ENCODE measurements at regions not wholly inside any gene's neighbourhood (a gene's known extent, or its start where the extent isn't known, plus 50 kb on each side); places are given as distances from the start of the nearest gene placed in this dataset.
A peak's percentile ranks its signal among the peaks of the same experiment; 100 is the strongest.

DNA sequence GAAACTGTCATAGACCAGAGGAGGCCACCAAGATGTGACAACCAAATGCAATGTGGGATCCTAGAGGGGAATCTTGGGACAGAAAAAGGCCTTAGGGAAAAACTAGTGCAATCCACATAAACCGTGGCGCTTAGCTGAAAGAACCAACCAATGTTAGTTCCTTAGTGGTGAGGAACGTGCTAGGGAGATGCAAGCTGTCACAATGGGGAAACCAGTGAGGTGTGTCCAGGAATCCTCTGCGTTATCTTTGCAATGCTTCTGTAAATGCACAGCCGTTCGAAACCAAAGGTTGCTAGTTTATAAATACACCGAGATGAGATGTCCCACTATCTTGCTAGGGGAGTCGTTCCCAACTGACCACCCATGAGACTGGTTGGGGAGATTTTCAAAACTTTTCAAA, 157.0 kb upstream of the ID2 start:
- H3K4me3 ChIP-seq (ENCODE audit: low read depth in 1 of 2, low read length in 2 of 2): no peak overlapping the region
- no peaks in the 10 kb centered on the region for H3K9me3 ChIP-seq (ENCODE audit: control insufficient read depth in 1 of 2, low read length in 2 of 2)
- H3K4me1 ChIP-seq (ENCODE audit: control insufficient read depth in 1 of 2, insufficient read depth in 2 of 2, low read length in 2 of 2): peaks cover 8 to 12% of the 10 kb centered on the region in 2 donors
- H3K27me3 ChIP-seq (ENCODE audit: low read depth, low read length): no peaks in the 10 kb centered on the region
- H3K27ac ChIP-seq (ENCODE audit: low read length): no peak overlapping the region
- no peaks in the 10 kb centered on the region for H3K36me3 ChIP-seq (ENCODE audit: control insufficient read depth in 1 of 2, insufficient read depth in 2 of 2, low read length in 2 of 2)

DNA sequence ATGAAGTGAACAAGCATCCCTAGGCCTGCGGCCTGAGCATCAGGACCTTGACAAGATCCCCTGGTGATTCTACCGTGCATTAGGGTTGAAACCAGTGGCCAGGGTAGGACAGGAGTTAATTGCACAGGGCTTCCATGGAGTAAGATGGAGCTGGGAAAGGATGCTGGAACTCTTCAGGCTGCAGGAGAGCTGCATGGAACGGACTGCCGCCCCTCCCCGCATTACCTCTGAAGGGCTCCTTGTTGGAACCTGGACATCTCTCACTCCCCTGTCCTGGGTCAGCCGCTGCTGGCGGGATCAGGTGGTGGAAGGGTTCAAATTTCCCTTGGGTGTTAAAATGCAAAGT, 156.6 kb upstream of the ID2 start:
- peaks cover 8 to 12% of the 10 kb centered on the region in 2 donors for H3K4me1 ChIP-seq (ENCODE audit: control insufficient read depth in 1 of 2, insufficient read depth in 2 of 2, low read length in 2 of 2)
- no peak overlapping the region for H3K27ac ChIP-seq (ENCODE audit: low read length)
- no peaks in the 10 kb centered on the region for H3K9me3 ChIP-seq (ENCODE audit: control insufficient read depth in 1 of 2, low read length in 2 of 2)
- H3K36me3 ChIP-seq (ENCODE audit: control insufficient read depth in 1 of 2, insufficient read depth in 2 of 2, low read length in 2 of 2): no peaks in the 10 kb centered on the region
- no peak overlapping the region for H3K4me3 ChIP-seq (ENCODE audit: low read depth in 1 of 2, low read length in 2 of 2)
- no peaks in the 10 kb centered on the region for H3K27me3 ChIP-seq (ENCODE audit: low read depth, low read length)

DNA sequence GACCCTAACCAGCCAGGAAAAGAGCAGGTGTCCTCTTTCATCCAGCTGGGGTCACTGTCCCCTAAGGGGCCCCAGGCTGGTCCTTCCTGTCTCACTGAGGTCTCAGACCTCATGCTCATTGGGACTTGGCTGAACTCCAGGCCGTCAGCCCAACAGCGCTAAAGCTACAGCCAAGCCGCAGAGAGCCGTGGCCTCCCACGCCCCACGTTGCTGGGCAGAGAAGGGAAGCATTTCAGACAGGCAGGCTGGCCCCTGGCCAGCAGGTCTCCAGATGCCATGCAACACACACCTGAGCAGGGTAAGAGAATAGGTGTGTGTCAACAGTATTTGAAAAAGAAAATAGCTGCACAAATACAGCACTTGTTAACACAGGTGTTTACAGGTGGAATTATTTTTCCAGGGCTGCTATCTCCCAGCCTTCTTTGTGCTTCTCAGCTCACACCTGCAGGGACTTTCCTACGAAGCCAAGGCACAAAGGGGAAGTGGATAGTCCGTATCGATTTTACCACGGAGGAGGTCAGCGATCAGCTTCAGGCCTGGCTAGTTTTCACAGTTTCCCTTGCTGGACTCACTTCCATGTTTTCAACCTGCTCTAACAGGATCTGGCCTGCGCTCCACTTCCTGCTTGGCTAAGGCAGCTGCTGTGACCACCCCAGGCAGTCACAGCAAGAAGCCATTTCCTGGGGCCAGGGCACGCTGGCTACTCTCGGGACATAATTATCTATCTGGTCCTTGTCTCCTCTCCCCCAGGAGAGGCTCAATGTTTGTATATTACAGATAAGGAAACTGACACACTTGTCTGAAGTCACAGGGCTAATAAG, 156.1 kb upstream of the ID2 start:
- H3K4me3 ChIP-seq (ENCODE audit: low read depth in 1 of 2, low read length in 2 of 2): no peak overlapping the region
- no peaks in the 10 kb centered on the region for H3K27me3 ChIP-seq (ENCODE audit: low read depth, low read length)
- no peaks in the 10 kb centered on the region for H3K9me3 ChIP-seq (ENCODE audit: control insufficient read depth in 1 of 2, low read length in 2 of 2)
- H3K27ac ChIP-seq (ENCODE audit: low read length): peak overlapping the region; percentile 4
- H3K36me3 ChIP-seq (ENCODE audit: control insufficient read depth in 1 of 2, insufficient read depth in 2 of 2, low read length in 2 of 2): no peaks in the 10 kb centered on the region
- H3K4me1 ChIP-seq (ENCODE audit: control insufficient read depth in 1 of 2, insufficient read depth in 2 of 2, low read length in 2 of 2): peaks cover 8 to 12% of the 10 kb centered on the region in 2 donors

DNA sequence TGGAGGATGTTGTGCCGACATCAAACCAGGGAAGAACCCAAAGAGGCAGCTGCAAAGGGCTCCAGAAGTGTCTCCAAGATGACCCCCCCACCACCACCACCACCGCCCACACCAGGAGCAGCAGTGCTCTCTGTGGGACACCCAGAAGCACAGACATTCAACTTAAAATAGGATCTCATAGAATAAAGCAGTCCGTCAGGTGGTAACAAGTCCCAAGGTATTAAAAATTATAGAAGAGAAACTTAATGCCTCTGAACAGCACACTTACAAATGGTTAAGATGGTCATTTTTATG, 155.5 kb upstream of the ID2 start:
- Histone ChIP-seq H3K4me3 (ENCODE audit: low read depth in 1 of 2, low read length in 2 of 2) (no peak overlapping the region), H3K27me3 (ENCODE audit: low read depth, low read length) (no peaks in the 10 kb centered on the region), H3K27ac (ENCODE audit: low read length) (peak overlapping the region; percentile 4), H3K9me3 (ENCODE audit: control insufficient read depth in 1 of 2, low read length in 2 of 2) (peaks cover 0 to 2% of the 10 kb centered on the region in 2 donors), H3K4me1 (ENCODE audit: control insufficient read depth in 1 of 2, insufficient read depth in 2 of 2, low read length in 2 of 2) (peaks cover 8 to 12% of the 10 kb centered on the region in 2 donors), H3K36me3 (ENCODE audit: control insufficient read depth in 1 of 2, insufficient read depth in 2 of 2, low read length in 2 of 2) (no peaks in the 10 kb centered on the region)

DNA sequence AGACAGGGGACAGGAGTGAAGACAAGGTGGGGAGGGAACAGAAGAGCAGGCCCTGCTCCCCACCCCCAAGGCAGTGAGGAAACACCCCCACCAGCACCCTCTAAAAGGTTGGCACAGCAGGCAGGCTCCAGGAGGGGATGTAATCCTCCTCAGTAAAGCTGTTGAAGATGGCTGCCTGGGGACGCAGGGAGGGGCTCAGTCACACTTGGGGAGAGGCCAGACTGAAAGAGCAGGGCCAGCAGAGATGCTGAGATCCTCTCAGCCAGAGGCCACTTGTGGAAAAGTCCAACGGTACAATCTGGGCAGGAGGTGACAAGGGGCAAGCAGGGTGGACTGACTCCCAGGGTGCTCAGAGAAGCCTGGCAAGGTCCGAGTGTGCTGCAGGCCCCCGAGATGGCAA, 154.8 kb upstream of the ID2 start:
- Histone ChIP-seq H3K4me1 (ENCODE audit: control insufficient read depth in 1 of 2, insufficient read depth in 2 of 2, low read length in 2 of 2) (peaks cover 8 to 12% of the 10 kb centered on the region in 2 donors), H3K27me3 (ENCODE audit: low read depth, low read length) (no peaks in the 10 kb centered on the region), H3K9me3 (ENCODE audit: control insufficient read depth in 1 of 2, low read length in 2 of 2) (peaks cover 0 to 6% of the 10 kb centered on the region in 2 donors), H3K4me3 (ENCODE audit: low read depth in 1 of 2, low read length in 2 of 2) (no peak overlapping the region), H3K36me3 (ENCODE audit: control insufficient read depth in 1 of 2, insufficient read depth in 2 of 2, low read length in 2 of 2) (no peaks in the 10 kb centered on the region), H3K27ac (ENCODE audit: low read length) (no peak overlapping the region)

DNA sequence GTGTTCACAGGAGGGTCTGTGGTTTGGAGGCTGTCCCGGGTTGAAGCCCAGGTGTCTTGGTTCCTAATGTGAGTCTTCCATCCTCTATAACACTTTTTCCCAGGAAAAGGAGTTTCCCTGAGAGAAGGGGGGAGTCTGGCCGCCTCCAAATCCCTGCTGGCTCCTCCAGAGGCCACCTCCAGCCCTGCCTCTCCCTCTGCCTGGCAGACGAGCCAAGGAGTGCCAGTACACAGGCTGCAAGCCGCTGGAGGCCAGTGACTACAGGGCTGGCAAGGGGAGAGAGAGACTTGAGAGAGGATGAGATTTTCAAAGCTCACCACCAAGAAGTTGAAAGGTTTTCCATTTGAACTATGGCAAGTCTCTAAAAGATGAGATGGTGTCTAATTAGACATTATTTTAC, 154.2 kb upstream of the ID2 start:
- H3K9me3 ChIP-seq (ENCODE audit: control insufficient read depth in 1 of 2, low read length in 2 of 2): peaks cover 0 to 6% of the 10 kb centered on the region in 2 donors
- H3K27ac ChIP-seq (ENCODE audit: low read length): no peak overlapping the region
- peaks cover 8 to 12% of the 10 kb centered on the region in 2 donors for H3K4me1 ChIP-seq (ENCODE audit: control insufficient read depth in 1 of 2, insufficient read depth in 2 of 2, low read length in 2 of 2)
- no peaks in the 10 kb centered on the region for H3K27me3 ChIP-seq (ENCODE audit: low read depth, low read length)
- no peak overlapping the region for H3K4me3 ChIP-seq (ENCODE audit: low read depth in 1 of 2, low read length in 2 of 2)
- no peaks in the 10 kb centered on the region for H3K36me3 ChIP-seq (ENCODE audit: control insufficient read depth in 1 of 2, insufficient read depth in 2 of 2, low read length in 2 of 2)

DNA sequence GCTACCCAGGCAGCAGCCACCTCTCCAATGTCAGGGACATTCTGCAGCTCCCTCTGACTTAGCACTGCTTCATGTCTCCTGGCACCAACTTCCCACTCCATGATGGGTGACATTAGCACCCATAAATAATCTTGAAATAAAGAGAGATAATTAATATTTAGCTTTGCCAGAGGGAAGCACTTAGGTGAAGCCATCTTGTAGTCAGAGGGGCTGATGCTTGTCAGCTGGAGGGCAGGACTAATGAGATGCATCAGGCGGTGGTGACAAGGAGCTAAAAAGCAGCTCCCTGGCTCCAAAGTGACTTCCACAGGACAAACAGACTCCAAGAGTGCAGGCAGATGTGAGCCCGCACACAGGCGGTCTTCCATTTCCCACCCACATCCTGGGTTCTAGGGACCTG, 153.0 kb upstream of the ID2 start:
- peaks cover 0 to 6% of the 10 kb centered on the region in 2 donors for H3K9me3 ChIP-seq (ENCODE audit: control insufficient read depth in 1 of 2, low read length in 2 of 2)
- no peaks in the 10 kb centered on the region for H3K27me3 ChIP-seq (ENCODE audit: low read depth, low read length)
- no peak overlapping the region for H3K27ac ChIP-seq (ENCODE audit: low read length)
- H3K4me1 ChIP-seq (ENCODE audit: control insufficient read depth in 1 of 2, insufficient read depth in 2 of 2, low read length in 2 of 2): peaks cover 8 to 12% of the 10 kb centered on the region in 2 donors
- no peaks in the 10 kb centered on the region for H3K36me3 ChIP-seq (ENCODE audit: control insufficient read depth in 1 of 2, insufficient read depth in 2 of 2, low read length in 2 of 2)
- H3K4me3 ChIP-seq (ENCODE audit: low read depth in 1 of 2, low read length in 2 of 2): no peak overlapping the region

DNA sequence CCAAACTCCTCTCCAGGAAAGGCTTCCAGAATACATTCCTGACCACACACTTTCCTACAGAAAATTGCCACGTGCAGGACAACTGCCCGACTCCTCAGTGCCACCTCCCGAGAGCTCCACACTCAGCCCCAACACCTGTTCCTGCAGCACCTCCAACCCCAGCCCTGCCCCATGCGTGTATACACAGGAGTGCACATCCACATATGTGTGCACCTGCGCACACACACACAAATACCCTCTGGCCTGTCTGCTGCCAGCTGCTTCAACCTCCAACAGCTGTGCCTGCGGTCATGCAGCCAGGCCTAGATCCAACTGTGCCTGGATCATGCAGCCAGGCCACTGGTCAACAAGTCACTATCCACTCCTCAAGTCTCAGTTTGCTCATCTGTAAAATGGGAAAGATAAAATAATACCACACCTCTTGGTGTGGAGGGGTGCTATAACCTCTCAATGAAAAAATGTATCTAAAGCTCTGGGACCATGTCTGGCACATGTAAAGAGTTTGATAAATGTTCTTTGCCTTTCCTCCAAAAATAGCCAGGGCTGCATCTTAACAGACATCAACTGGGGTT, 152.1 kb upstream of the ID2 start:
- no peak overlapping the region for H3K27ac ChIP-seq (ENCODE audit: low read length)
- no peaks in the 10 kb centered on the region for H3K27me3 ChIP-seq (ENCODE audit: low read depth, low read length)
- peaks cover 0 to 6% of the 10 kb centered on the region in 2 donors for H3K9me3 ChIP-seq (ENCODE audit: control insufficient read depth in 1 of 2, low read length in 2 of 2)

DNA sequence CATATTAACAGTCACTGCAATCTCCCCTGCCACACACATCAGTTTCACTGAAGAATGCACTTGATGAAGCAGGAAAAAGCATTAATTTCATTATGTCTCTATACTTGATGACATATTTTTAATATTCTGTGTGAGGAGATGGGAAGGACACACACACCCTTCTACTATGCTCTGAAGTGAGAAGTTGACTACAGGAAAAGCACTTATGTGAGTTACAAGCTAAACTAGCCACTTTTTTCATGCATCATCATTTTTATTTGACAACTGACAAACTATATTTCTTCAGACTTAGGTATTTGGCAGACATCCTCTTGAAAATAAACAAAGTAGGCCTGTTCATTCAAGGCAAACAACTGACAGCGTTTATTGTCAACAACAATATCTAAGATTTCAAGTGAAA, 150.4 kb upstream of the ID2 start:
- Histone ChIP-seq H3K36me3 (ENCODE audit: control insufficient read depth in 1 of 2, insufficient read depth in 2 of 2, low read length in 2 of 2) (no peaks in the 10 kb centered on the region), H3K9me3 (ENCODE audit: control insufficient read depth in 1 of 2, low read length in 2 of 2) (peaks cover 0 to 6% of the 10 kb centered on the region in 2 donors), H3K4me3 (ENCODE audit: low read depth in 1 of 2, low read length in 2 of 2) (no peak overlapping the region), H3K27me3 (ENCODE audit: low read depth, low read length) (no peaks in the 10 kb centered on the region), H3K27ac (ENCODE audit: low read length) (no peak overlapping the region), H3K4me1 (ENCODE audit: control insufficient read depth in 1 of 2, insufficient read depth in 2 of 2, low read length in 2 of 2) (peaks cover 12% of the 10 kb centered on the region in 2 donors)

More for the DNA sequence above, 152.1 kb upstream of the ID2 start:
- H3K4me1 ChIP-seq (ENCODE audit: control insufficient read depth in 1 of 2, insufficient read depth in 2 of 2, low read length in 2 of 2): peaks cover 9 to 12% of the 10 kb centered on the region in 2 donors
- no peak overlapping the region for H3K4me3 ChIP-seq (ENCODE audit: low read depth in 1 of 2, low read length in 2 of 2)
- H3K36me3 ChIP-seq (ENCODE audit: control insufficient read depth in 1 of 2, insufficient read depth in 2 of 2, low read length in 2 of 2): no peaks in the 10 kb centered on the region

DNA sequence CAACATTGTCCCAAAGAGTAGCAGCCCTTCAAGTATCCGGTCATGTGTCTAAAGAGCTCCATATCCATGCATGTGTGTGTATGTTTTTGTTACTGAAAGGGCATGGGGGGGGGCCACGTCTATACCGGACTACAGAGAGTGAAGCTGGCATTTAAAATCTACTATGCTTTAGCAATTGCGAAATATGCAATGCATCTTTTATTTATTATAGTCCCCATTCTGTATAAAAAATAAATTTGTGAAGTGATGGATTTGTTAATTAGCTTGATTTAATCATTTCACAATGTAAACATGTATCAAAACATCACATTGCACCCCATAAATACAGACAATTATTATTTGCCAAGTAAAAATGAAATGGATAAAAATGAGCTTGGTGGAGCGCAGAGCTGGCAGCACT, 149.4 kb upstream of the ID2 start:
- Histone ChIP-seq H3K27ac (ENCODE audit: low read length) (no peak overlapping the region), H3K4me3 (ENCODE audit: low read depth in 1 of 2, low read length in 2 of 2) (no peak overlapping the region), H3K4me1 (ENCODE audit: control insufficient read depth in 1 of 2, insufficient read depth in 2 of 2, low read length in 2 of 2) (peaks cover 7 to 18% of the 10 kb centered on the region in 2 donors), H3K27me3 (ENCODE audit: low read depth, low read length) (no peaks in the 10 kb centered on the region), H3K9me3 (ENCODE audit: control insufficient read depth in 1 of 2, low read length in 2 of 2) (peaks cover 0 to 6% of the 10 kb centered on the region in 2 donors), H3K36me3 (ENCODE audit: control insufficient read depth in 1 of 2, insufficient read depth in 2 of 2, low read length in 2 of 2) (no peaks in the 10 kb centered on the region)

DNA sequence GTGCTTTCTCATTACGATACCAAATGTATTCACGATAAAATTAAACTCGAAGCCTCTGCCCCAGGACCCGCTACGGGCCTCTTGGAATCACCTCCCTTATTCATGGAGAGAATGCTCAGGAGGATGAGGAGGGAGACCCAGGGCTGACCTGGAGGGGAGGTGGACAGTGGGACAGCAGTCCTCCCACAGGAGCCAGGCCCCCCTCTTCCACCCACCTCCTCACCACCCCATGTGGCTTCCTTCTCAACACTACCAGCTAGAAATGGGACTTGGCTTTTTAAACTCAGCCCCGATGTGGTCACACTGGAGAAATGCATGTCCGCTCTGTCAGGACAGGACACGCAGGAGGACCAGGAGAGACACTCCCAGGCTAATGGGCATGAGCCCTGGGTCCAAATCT, 147.9 kb upstream of the ID2 start:
- Histone ChIP-seq H3K27me3 (ENCODE audit: low read depth, low read length) (no peaks in the 10 kb centered on the region), H3K9me3 (ENCODE audit: control insufficient read depth in 1 of 2, low read length in 2 of 2) (peaks cover 0 to 6% of the 10 kb centered on the region in 2 donors), H3K4me1 (ENCODE audit: control insufficient read depth in 1 of 2, insufficient read depth in 2 of 2, low read length in 2 of 2) (peaks cover 14 to 18% of the 10 kb centered on the region in 2 donors), H3K36me3 (ENCODE audit: control insufficient read depth in 1 of 2, insufficient read depth in 2 of 2, low read length in 2 of 2) (no peaks in the 10 kb centered on the region), H3K27ac (ENCODE audit: low read length) (no peak overlapping the region), H3K4me3 (ENCODE audit: low read depth in 1 of 2, low read length in 2 of 2) (no peak overlapping the region)

DNA sequence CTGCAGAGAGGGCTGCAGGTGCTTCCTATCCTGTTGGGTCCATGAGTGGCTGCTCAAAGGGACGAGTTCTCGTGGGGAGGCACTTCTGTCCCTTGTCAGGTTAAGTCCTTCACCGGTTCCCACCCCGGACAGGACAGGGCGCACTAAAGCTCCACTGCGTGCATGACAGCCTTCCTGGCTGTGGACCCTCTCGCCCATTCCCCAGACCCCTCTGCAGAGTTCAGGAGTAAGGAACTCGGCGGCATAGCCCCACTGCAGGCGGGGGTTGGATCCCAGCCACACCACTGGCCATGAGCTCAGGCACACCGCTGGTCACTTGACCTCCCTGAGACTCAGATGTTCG, 147.5 kb upstream of the ID2 start:
- Histone ChIP-seq H3K27ac (ENCODE audit: low read length) (no peak overlapping the region), H3K4me3 (ENCODE audit: low read depth in 1 of 2, low read length in 2 of 2) (no peak overlapping the region), H3K36me3 (ENCODE audit: control insufficient read depth in 1 of 2, insufficient read depth in 2 of 2, low read length in 2 of 2) (no peaks in the 10 kb centered on the region), H3K9me3 (ENCODE audit: control insufficient read depth in 1 of 2, low read length in 2 of 2) (peaks cover 0 to 6% of the 10 kb centered on the region in 2 donors), H3K4me1 (ENCODE audit: control insufficient read depth in 1 of 2, insufficient read depth in 2 of 2, low read length in 2 of 2) (peaks cover 14 to 18% of the 10 kb centered on the region in 2 donors), H3K27me3 (ENCODE audit: low read depth, low read length) (no peaks in the 10 kb centered on the region)

Measured in muscle layer of duodenum (tissue), 2 donors.